LNCaP clone FGC (cell line): ENCODE measurements at regions not wholly inside any gene's neighbourhood (a gene's known extent, or its start where the extent isn't known, plus 50 kb on each side); places are given as distances from the start of the nearest gene placed in this dataset.
"Not testable (repeated sequence)": the region's sequence is repeated elsewhere in the genome, so short reads cannot be mapped to it uniquely, and the experiment has no call there.

Experiments
- DNase-seq: peaks from one replicate; pipeline ENCODE4 v3.0.0-alpha.2; 2011; ENCODE audit warnings: low read depth
- H3K4me3 ChIP-seq: 2 replicates; pipeline ENCODE4 v1.5.1; 2011; ENCODE audit warnings: mild to moderate bottlenecking, low read depth, low read length, control low read depth
- TF ChIP-seq, protein P1 (sequence below): IDR thresholded peaks from 2 replicates; pipeline ENCODE4 v1.5.1; 2012; ENCODE audit warnings: mild to moderate bottlenecking; ENCODE audit not compliant: control insufficient read depth, insufficient read depth; ENCODE audit errors: extremely low read depth

DNA sequence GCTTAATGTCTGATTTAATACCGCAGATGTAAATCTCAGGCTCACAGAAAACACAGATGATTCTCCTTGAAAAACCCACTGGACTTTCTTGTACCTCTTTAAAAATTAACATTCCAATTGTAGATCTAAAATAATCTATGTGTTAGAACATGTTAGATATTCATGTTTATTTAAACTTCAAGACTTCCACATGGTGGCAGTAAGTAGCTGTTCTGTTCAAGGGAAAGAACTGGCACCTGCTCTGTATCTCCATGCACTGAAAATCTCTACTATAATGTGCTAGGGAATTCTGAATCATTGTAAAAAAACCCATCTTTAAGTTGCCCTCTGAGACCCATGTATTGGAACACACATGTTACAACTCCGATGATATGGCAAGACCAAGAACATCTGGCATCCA lies 366.9 kb downstream of the DMRTA1 start:
- peak; percentile 19 for DNase-seq
- no peak overlapping the region for H3K4me3 ChIP-seq
- TF ChIP-seq, protein P1, sequence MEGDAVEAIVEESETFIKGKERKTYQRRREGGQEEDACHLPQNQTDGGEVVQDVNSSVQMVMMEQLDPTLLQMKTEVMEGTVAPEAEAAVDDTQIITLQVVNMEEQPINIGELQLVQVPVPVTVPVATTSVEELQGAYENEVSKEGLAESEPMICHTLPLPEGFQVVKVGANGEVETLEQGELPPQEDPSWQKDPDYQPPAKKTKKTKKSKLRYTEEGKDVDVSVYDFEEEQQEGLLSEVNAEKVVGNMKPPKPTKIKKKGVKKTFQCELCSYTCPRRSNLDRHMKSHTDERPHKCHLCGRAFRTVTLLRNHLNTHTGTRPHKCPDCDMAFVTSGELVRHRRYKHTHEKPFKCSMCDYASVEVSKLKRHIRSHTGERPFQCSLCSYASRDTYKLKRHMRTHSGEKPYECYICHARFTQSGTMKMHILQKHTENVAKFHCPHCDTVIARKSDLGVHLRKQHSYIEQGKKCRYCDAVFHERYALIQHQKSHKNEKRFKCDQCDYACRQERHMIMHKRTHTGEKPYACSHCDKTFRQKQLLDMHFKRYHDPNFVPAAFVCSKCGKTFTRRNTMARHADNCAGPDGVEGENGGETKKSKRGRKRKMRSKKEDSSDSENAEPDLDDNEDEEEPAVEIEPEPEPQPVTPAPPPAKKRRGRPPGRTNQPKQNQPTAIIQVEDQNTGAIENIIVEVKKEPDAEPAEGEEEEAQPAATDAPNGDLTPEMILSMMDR: peak; percentile 59

DNA sequence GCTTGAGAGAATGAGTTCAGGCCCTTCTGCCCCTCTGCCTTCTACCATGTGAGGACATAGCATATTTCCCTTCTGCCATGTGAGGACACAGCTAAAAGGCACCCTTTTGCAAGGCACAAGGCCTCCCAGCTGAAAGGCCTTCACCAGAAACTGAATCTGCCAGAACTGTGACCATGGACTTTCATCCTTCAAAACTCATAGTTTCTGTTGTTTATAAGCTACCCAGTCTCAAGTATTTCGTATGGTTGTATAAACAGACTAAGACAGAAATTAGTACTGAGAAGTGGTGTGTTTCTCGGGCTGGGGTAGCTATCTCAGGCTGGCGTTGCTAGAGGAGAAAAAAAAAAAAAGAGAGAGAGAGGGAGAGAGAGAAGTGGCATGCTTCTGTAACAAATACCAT lies 368.6 kb downstream of the DMRTA1 start:
- DNase-seq: no peak
- TF ChIP-seq, protein P1: no peak
- H3K4me3 ChIP-seq: no peak overlapping the region

DNA sequence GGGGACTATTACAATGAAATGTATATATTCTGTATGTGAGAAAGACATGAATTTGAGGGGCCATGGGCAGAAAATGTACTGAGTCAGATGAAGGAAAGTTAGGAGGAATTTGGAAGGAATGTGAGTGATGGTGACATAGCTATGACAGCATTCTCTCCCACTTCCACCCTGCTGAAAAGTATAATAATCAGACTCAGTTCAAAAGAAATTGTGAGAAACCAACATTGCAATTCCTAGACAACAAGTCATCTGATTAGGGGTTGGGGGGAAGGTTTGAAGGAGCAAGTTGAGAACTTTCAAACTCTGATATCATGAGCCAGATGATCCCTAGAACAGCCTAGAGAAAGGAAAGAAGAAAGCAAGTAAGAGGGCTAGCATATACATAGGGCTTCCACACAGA lies 370.6 kb downstream of the DMRTA1 start:
- no peak for DNase-seq
- TF ChIP-seq, protein P1: no peak
- no peak overlapping the region for H3K4me3 ChIP-seq

DNA sequence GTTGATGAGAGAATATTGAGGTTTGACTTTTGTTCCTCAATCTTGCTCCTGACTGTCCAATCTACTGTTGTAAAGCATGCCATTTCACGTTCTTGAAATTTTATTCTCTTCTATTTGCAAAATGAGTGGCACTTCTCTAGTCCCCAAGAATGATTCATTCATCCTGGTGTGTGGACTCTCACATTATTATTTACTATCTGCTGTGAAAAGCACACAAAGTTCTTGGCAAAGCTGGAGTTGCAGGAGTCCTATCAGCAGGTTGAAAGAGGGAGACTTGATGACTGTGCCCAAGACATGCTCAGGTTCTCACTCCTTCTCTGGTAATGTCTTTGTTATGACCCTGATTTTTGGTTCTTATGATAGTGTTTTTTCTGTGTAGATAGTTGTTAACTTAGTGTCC lies 382.6 kb downstream of the DMRTA1 start:
- DNase-seq: peak; percentile 79
- no peak overlapping the region for H3K4me3 ChIP-seq
- TF ChIP-seq, protein P1: no peak

DNA sequence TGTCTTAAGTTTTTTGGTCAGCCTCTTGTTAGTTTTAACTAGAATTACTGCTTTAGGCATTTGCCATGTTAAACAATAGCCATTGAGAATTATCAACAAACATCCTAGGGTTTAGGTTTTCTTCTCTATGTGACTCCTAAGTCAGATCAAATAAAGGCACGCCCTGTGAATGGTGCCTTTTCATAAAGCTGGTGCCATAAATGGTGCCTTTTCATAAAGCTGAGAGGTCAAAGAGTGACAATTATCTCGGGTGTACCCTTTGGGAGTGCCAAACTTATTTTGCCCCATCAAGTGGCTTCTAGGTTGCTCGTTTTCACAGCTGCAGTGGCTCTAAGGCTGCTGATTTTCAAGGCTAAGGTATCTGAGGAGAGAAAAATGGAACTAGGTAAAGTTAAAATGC lies 391.6 kb downstream of the DMRTA1 start:
- TF ChIP-seq, protein P1: no peak
- no peak for DNase-seq

DNA sequence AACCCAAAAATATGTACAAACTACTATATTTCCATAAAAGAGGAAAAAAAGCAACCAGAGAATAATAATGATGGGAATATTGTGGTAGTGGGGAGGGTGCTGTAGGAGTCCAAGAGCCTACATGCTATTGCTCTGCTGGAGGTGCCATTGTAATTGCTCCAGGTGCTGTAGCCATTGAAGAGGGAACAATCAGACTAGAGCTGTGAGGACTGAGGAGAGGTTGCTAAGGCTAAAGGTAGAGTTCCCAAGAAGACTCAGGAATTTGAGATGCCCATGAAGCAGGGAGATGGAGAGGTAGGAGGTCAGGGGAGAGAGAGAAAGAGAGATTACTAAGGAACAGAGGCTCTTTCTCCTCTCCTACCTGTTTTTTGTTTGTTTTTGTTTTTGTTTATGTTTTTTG lies 394.0 kb downstream of the DMRTA1 start:
- DNase-seq: no peak
- no peak overlapping the region for H3K4me3 ChIP-seq
- TF ChIP-seq, protein P1: no peak

More for the DNA sequence above, 391.6 kb downstream of the DMRTA1 start:
- no peak overlapping the region for H3K4me3 ChIP-seq

DNA sequence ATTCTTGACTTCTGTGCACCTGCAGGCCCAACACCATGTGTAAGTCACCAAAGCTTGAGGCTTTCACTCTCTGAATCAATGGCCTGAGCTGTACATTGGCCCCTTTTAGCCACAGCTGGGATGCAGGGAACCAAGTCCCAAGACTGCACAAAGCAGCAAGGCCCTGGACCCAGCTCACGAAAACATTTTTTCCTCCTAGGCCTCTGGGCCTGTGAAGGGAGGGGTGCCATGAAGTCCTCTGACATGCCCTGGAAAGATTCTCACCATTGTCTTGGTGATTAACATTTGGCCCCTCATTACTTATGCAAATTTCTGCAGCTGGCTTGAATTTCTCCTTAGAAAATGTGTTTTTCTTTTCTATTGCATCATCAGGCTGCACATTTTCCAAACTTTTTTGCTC lies 398.6 kb downstream of the DMRTA1 start:
- not testable (repeated sequence) for DNase-seq, H3K4me3 ChIP-seq
